CD4-positive, alpha-beta T cell treated with Interleukin-6 at 100 ng/mL for 8 hours (primary cell): ENCODE measurements at regions not wholly inside any gene's neighbourhood (a gene's known extent, or its start where the extent isn't known, plus 50 kb on each side); places are given as distances from the start of the nearest gene placed in this dataset.

Experiments
- DNase-seq: peaks from one replicate; pipeline ENCODE4 v3.0.0-alpha.2; 2020; ENCODE audit warnings: mixed read lengths, low spot score

DNA sequence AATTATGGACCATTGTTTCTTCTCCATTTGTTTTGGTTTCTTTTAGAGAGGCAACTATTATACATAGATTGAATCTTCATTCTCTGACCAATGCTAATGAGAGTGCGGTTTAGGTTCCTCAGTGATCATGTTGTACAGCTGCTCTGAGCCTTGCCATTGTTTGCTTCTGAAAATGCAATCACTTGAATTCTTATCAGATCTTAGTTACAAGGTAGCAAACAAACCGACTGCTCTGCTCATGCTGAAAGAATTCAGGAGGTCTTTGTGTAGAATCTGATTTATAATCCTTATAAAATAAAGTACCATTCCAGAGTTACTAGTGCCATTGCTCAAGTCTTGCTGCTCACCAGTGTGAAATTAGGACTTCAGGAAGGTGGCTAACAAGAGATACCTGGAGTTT, 569.1 kb upstream of the ID4 start:
- no peak for DNase-seq

- DNase-seq = no peak
Measured at GRCh38 chr6:19268718-19269117, 568.5 kb upstream of the ID4 start.

GRCh38 chr6:19269341-19269898, 567.8 kb upstream of the ID4 start:
- no peak for DNase-seq

GRCh38 chr6:19270616-19271015, 566.6 kb upstream of the ID4 start:
- no peak for DNase-seq

- no peak for DNase-seq
Measured at GRCh38 chr6:19279273-19279684, 557.9 kb upstream of the ID4 start.

GRCh38 chr6:19287928-19288327, 549.2 kb upstream of the ID4 start:
- DNase-seq = no peak

DNA sequence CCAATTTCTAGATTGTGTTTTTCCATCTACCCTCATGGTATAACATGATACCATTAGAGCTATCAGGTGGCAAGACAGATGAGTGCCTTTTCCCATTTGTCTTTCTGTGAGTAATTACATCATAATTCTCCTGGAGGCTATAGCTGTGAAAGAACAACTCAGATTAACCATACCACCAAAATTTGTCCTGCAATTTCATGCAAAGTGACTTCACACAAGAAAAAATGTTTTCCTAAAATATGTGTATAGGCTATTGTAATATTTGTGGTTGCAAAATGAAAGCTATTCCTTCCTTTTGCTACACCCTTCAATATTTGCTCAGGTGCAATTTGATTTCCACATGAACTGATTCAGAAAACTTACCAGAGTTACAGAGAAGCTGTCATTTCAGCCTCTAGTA, 547.7 kb upstream of the ID4 start:
- DNase-seq = no peak

DNA sequence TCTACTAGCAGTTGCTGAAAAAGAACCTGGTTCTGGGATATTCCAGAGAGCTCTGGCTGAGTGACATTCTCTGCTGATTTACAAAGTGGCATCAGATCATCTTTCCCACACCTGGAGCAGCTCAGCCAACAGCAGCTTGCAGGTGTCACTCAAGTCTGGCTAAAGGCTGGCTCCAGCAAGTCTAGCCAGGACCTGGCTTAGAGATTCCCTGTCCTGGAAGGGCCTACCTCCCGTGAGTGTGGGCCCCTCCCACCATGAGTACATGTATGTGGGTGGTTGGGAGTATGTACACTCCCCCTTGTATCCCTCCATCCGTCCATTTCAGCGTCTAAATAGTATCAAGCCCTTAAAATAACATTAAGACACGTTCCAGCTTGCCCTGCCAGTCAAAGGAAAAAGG, 539.3 kb upstream of the ID4 start:
- no peak for DNase-seq

DNA sequence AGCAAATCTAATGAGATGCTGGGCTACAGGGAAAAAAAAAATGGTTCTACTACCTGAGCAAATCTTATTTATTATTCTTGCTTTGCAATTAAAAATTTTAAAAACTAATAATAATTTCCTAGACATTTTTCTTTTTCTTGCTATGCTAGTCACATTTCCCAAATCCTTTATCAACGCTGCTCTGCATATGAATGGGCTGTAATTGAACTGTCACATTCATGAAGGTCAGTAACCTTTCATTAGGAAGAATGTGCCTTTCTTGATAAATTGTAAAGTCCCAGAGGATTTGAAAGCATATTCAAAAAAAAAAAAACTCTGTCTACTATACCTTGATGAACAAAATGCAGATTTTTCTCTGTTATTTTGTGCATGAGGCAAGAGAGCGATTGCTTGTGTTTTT, 538.7 kb upstream of the ID4 start:
- DNase-seq = no peak

GRCh38 chr6:19299129-19299528, 538.0 kb upstream of the ID4 start:
- DNase-seq = no peak

DNA sequence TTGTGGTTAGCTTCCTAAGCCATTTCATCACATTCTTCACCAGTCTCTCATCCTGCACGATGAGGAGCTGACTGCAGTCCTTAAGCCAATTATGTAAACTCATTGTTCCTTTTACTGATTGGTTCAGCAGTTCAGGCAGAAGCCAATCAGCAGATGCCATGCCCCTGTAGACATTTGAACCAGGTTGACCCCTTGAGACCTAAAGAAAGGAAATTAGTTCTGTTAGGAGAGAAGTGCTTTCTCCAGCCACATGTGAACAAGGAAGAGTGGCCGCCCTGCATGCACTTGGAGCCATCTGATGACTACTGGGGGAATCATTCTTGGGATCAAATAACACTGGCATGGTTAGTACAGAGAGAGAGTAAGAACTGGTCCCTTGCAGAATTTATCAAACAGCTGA, 535.2 kb upstream of the ID4 start:
- DNase-seq = no peak

DNA sequence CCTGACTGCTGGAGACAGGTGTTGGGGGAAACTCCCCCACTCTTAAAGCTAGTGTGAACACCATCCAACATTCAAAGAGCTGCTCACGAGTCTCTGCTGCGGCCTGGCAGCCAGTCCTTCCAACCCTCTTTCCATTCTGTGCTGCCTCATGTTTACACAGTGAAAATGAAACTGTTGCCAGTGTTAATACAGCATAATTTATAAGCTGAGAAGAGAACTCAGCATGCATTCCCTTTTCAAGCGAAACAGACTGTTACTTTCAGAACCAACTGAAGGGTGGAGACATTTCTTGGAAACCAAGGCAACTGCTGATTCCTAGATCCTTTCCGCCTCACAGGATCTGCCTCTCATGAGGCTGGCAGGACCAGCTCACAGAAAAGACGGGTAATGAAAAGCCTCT, 533.8 kb upstream of the ID4 start:
- no peak for DNase-seq

DNA sequence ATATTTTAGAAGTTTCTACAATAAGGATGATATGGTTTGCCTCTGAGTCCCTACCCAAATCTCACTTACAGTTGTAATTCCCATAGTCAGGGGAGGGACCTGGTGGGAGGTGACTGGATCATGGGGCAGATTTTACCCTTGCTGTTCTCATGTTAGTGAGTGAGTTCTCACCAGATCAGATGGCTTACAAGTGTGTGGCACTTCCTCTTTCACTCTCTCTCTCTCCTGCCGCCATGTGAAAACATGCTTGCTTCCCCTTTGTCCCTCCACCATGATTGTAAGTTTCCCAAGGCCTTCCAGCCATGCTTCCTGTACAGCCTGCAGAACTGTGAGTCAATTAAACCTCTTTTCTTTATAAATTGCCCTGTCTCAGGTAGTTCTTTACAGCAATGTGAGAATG, 527.5 kb upstream of the ID4 start:
- no peak for DNase-seq

DNA sequence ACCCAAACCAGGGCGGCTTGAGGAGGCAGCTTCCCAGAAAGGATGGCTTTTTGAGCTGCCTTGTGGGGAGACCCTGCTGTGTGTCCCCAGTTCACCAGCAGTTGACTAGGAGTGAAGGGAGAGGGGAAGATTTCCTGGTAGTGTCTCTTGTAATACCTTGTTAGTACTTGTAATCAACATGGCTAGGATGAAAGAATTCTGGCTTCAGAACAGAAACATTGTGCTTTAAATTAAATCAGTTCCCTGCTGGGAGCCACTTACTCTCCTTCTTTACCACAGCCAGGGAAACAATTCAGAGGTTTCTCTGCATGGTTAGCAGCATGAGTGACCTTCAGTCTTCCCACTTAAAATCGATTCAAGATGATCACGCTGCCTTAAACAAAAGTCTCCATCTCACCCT, 525.4 kb upstream of the ID4 start:
- DNase-seq = no peak

DNA sequence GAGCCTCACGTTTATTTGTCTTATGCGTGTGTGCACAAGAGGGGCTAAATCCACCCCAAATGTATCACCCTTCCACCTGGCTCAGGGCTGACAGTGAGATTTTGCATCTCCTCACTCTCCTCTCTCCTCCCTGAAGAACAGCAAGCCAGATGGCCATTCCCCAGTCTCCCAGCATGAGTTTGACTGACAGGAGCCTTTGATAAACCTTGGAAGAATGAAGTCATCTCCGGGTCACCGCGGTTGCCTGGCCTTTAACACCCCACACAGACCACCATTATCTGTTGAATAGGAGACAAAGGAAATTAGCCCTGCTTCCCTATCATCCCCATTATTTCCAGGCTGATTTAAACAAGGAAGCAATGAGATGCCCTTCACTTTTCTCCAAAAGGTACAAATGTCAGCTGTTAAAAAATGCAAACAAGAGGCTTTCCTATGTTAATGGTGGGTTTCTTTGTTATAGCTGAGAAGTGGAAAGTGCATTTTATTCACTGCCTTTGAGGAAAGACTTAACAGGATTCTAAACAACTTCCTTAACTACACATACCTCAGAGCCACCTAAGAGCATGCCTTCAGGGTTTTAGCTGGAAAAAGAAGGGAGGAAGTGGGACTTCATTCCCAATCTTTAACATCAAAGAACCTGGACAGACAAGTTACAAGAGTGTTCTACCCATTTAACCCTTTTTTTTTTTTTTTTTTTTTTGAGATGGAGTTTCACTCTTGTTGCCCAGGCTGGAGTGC, 524.8 kb upstream of the ID4 start:
- DNase-seq = no peak

DNA sequence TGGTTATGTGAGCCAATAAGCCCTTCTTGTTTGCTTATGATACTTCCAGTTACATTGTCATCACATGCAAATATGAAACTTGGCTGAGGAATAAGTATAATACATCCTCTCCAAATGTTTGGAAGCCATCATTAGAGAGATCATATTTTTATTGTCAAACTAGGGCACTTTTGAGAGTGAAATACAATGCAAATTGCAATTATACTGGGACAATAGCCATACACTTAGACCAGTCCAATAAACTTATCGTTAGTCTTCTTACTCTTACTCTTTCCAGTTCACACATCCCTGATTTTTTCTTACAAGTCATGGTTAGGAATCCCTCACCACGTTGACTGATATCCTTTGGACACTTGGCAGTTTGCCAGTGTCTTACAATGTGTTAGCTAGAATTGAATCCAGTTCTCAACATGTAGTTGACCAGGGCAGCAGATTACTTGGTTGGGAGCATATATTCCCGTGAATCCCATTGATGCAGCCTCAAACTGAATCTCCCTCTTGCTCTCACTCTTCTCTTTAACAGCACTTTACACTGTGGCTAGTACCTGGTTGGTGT, 519.7 kb upstream of the ID4 start:
- no peak for DNase-seq

- no peak for DNase-seq
Measured at GRCh38 chr6:19319005-19319404, 518.2 kb upstream of the ID4 start.

- no peak for DNase-seq
Measured at GRCh38 chr6:19320111-19320581, 517.0 kb upstream of the ID4 start.

DNA sequence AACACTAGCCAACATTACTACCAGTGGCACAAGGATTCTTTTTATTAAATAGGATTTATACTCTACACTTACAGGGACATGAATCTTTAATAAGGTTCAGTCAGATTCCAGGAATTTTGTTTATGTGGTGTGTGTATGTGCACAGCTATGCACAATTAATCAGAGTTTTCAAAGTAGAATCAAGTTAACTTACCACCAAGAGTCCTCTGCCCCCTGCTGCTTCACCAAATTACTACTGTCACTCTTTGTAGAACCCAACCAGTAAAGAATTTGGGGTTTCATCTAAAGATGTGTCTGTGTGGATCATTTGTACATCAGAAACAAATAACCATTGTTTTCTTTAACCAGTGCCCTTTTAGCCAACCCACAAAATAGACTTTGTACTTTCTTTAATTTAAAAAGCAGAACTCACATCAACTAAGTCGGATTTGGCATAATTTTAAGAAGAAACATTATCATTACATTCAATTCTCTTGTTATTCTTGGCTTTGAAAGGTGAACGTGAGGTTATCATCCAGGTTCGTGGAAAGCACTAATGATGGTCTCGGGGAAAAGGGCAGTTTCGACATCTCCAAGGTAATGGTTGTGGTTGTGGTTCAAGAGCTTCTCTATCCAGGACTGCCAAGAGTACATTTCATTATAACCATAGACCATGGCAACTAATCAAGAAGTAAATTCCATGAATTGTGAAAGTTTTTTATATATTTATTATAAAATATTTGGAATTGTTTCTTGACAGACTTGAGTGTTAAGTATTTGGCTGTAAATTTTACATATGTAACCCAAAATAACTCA, 514.3 kb upstream of the ID4 start:
- DNase-seq = no peak

GRCh38 chr6:19324376-19324775, 512.8 kb upstream of the ID4 start:
- no peak for DNase-seq

GRCh38 chr6:19325335-19325789, 511.8 kb upstream of the ID4 start:
- no peak for DNase-seq

GRCh38 chr6:19327241-19327640, 509.9 kb upstream of the ID4 start:
- DNase-seq = no peak

DNA sequence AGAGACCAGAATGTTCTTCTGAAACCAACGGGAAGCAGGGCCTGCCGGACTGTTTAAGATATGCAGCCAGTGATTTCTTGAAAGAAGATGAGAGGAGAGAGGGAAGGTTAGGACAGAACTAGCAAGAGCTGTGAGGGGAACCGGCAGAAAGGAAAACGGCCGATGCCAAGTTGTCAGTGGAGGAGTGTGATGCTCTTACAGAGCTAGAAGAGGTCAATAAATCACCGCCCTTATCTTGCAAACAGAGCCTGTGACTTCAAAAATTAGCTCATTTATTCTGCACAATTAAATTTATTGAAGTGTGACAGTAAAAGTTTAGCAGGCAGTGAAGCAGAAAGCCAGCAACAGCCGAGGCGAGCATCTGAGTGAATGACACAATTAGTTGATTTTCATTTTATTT, 509.5 kb upstream of the ID4 start:
- no peak for DNase-seq
